ENCODE measurements at regions not wholly inside any gene's neighbourhood (a gene's known extent, or its start where the extent isn't known, plus 50 kb on each side); places are given as distances from the start of the nearest gene placed in this dataset.

DNA sequence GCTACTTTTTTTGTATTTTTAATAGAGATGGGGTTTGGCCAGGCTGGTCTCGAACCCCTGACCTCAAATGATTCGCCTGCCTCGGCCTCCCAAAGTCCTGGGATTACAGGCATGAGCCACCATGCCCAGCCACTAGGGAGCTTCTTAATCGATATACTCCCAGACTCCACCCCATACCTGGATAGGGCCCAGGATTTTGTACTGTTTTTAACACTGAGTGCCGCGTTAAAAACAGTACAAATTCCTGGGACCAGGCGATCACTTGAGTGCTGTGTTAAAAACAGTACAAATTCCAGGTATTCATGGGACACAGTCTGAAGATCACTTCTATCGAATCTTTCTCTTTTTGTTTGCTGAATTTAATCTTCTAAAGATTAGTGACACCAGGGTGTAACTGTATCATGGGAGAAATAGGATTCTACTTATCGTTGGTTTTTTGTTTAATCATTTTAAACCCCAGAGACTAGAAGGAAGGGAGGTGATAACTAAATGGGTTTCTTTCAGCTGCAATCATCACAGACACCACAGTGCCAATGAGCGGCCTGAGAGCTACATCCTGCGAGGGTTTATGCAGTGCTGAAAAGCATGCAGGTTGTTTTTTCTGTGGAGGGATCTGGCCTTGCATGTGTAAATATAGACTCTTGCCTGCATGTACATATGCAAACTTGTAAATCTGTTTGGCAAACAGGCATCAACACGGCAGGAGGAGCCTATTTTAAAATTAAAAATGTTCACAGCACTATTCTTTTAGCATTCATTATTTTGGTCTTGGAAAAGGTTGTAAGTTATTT, 303.8 kb upstream of the WWC1 start:
- no peaks in the 10 kb centered on the region for H3K27me3 ChIP-seq (ENCODE audit: low read length)
- no peak overlapping the region for H3K4me2 ChIP-seq (ENCODE audit: low read depth, low read length, poor library complexity, severe bottlenecking)
- no peaks in the 10 kb centered on the region for H3F3A ChIP-seq (ENCODE audit: insufficient read depth)
- H4K20me1 ChIP-seq (ENCODE audit: low read depth, low read length): no peaks in the 10 kb centered on the region
- no peaks in the 10 kb centered on the region for H3K79me2 ChIP-seq (ENCODE audit: insufficient read depth, low read length)
- no peak overlapping the region for H2AFZ ChIP-seq (ENCODE audit: low read depth, low read length, severe bottlenecking)
- H3K9me3 ChIP-seq (ENCODE audit: insufficient read depth, low read length): no peaks in the 10 kb centered on the region
- no peaks in the 10 kb centered on the region for H3K9me2 ChIP-seq (replicated peaks; ENCODE audit: insufficient read depth, low read length)
- no peak overlapping the region for H3K27ac ChIP-seq (ENCODE audit: low read depth, low read length)
- no peak overlapping the region for H3K4me3 ChIP-seq (ENCODE audit: insufficient read depth, low read length, poor library complexity, severe bottlenecking)
- no peaks in the 10 kb centered on the region for H3K36me3 ChIP-seq (ENCODE audit: low read length)
- TF ChIP-seq, protein P1, sequence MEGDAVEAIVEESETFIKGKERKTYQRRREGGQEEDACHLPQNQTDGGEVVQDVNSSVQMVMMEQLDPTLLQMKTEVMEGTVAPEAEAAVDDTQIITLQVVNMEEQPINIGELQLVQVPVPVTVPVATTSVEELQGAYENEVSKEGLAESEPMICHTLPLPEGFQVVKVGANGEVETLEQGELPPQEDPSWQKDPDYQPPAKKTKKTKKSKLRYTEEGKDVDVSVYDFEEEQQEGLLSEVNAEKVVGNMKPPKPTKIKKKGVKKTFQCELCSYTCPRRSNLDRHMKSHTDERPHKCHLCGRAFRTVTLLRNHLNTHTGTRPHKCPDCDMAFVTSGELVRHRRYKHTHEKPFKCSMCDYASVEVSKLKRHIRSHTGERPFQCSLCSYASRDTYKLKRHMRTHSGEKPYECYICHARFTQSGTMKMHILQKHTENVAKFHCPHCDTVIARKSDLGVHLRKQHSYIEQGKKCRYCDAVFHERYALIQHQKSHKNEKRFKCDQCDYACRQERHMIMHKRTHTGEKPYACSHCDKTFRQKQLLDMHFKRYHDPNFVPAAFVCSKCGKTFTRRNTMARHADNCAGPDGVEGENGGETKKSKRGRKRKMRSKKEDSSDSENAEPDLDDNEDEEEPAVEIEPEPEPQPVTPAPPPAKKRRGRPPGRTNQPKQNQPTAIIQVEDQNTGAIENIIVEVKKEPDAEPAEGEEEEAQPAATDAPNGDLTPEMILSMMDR (IDR thresholded peaks at IDR 0.05; ENCODE audit: insufficient read depth, low read length, poor library complexity, severe bottlenecking): no peak
- no peak for TF ChIP-seq EZH2phosphoT487 (conservative IDR thresholded peaks at IDR 0.05; ENCODE audit: low read length)
- H3K9ac ChIP-seq (ENCODE audit: low read length): no peak overlapping the region

DNA sequence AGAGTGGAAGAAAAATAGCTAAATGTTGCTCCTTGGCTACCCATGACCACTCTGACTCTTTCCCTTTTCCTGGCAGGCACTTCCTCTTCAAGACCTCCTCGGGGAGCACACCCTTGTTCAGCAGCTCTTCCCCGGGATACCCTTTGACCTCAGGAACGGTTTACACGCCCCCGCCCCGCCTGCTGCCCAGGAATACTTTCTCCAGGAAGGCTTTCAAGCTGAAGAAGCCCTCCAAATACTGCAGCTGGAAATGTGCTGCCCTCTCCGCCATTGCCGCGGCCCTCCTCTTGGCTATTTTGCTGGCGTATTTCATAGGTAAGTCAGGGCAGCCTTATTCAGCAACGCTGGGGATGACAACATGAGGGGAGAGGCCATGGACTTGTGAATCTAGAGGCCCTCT, 298.6 kb upstream of the WWC1 start:
- H4K20me1 ChIP-seq (ENCODE audit: low read depth, low read length): no peaks in the 10 kb centered on the region
- H3K36me3 ChIP-seq (ENCODE audit: low read length): no peaks in the 10 kb centered on the region
- H3K27me3 ChIP-seq (ENCODE audit: low read length): no peaks in the 10 kb centered on the region
- no peaks in the 10 kb centered on the region for H3K9me3 ChIP-seq (ENCODE audit: insufficient read depth, low read length)
- TF ChIP-seq EZH2phosphoT487 (conservative IDR thresholded peaks at IDR 0.05; ENCODE audit: low read length): no peak
- TF ChIP-seq, protein P1 (IDR thresholded peaks at IDR 0.05; ENCODE audit: insufficient read depth, low read length, poor library complexity, severe bottlenecking): no peak
- H3F3A ChIP-seq (ENCODE audit: insufficient read depth): no peaks in the 10 kb centered on the region
- H3K79me2 ChIP-seq (ENCODE audit: insufficient read depth, low read length): no peaks in the 10 kb centered on the region
- H2AFZ ChIP-seq (ENCODE audit: low read depth, low read length, severe bottlenecking): no peak overlapping the region
- H3K27ac ChIP-seq (ENCODE audit: low read depth, low read length): no peak overlapping the region
- no peak overlapping the region for H3K4me2 ChIP-seq (ENCODE audit: low read depth, low read length, poor library complexity, severe bottlenecking)
- H3K9ac ChIP-seq (ENCODE audit: low read length): no peak overlapping the region
- no peaks in the 10 kb centered on the region for H3K9me2 ChIP-seq (replicated peaks; ENCODE audit: insufficient read depth, low read length)
- H3K4me3 ChIP-seq (ENCODE audit: insufficient read depth, low read length, poor library complexity, severe bottlenecking): no peak overlapping the region

DNA sequence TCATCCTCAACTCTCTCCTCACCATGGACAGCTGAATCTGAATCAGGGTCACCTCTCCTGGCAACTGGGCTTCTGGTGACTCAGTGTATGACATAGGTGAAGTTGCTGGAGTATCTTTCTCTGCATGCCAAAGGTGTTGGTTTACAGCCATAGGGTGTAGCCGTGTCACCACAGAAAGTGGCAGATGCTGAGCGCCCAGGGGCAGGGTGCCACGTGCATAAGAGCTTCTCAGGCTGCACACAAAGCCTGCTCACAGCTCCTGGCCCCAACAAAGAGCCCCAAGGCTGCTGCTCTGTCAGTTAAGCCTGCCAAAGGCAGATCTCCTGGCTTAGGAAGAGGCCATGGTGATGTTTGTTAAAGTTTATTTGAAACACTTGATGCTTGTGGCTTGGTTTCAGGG, 297.7 kb upstream of the WWC1 start:
- no peaks in the 10 kb centered on the region for H4K20me1 ChIP-seq (ENCODE audit: low read depth, low read length)
- no peak overlapping the region for H2AFZ ChIP-seq (ENCODE audit: low read depth, low read length, severe bottlenecking)
- no peak overlapping the region for H3K4me3 ChIP-seq (ENCODE audit: insufficient read depth, low read length, poor library complexity, severe bottlenecking)
- no peaks in the 10 kb centered on the region for H3K36me3 ChIP-seq (ENCODE audit: low read length)
- H3K9me3 ChIP-seq (ENCODE audit: insufficient read depth, low read length): no peaks in the 10 kb centered on the region
- H3K9ac ChIP-seq (ENCODE audit: low read length): no peak overlapping the region
- no peaks in the 10 kb centered on the region for H3K9me2 ChIP-seq (replicated peaks; ENCODE audit: insufficient read depth, low read length)
- no peaks in the 10 kb centered on the region for H3K27me3 ChIP-seq (ENCODE audit: low read length)
- no peaks in the 10 kb centered on the region for H3K79me2 ChIP-seq (ENCODE audit: insufficient read depth, low read length)
- no peak for TF ChIP-seq EZH2phosphoT487 (conservative IDR thresholded peaks at IDR 0.05; ENCODE audit: low read length)
- TF ChIP-seq, protein P1 (IDR thresholded peaks at IDR 0.05; ENCODE audit: insufficient read depth, low read length, poor library complexity, severe bottlenecking): no peak
- no peaks in the 10 kb centered on the region for H3F3A ChIP-seq (ENCODE audit: insufficient read depth)
- H3K27ac ChIP-seq (ENCODE audit: low read depth, low read length): no peak overlapping the region
- no peak overlapping the region for H3K4me2 ChIP-seq (ENCODE audit: low read depth, low read length, poor library complexity, severe bottlenecking)

All from SU-DHL-6 (cell line).